Progenitor cell of endocrine pancreas (in vitro differentiated cells): ENCODE measurements at regions not wholly inside any gene's neighbourhood (a gene's known extent, or its start where the extent isn't known, plus 50 kb on each side); places are given as distances from the start of the nearest gene placed in this dataset.

Experiments
- DNase-seq: peaks from one replicate; pipeline ENCODE4 v3.0.0; 2021; ENCODE audit warnings: low spot score; ENCODE audit not compliant: unreplicated experiment
- H3K27ac Mint-ChIP-seq: 2 replicates; pipeline ENCODE4 v1.8.0; 2021; ENCODE audit warnings: mild to moderate bottlenecking, moderate library complexity, mixed read lengths
- H3K27me3 Mint-ChIP-seq: 2 replicates; pipeline ENCODE4 v1.8.0; 2021; ENCODE audit warnings: mixed read lengths
- H3K36me3 Mint-ChIP-seq: 2 replicates; pipeline ENCODE4 v1.8.0; 2022; ENCODE audit warnings: mixed read lengths; ENCODE audit not compliant: insufficient read depth
- H3K4me1 Mint-ChIP-seq: 2 replicates; pipeline ENCODE4 v1.8.0; 2021; ENCODE audit warnings: low read depth, mixed read lengths
- H3K4me3 Mint-ChIP-seq: 2 replicates; pipeline ENCODE4 v1.8.0; 2021; ENCODE audit warnings: low read depth, mild to moderate bottlenecking, moderate library complexity, mixed read lengths
- H3K9me3 Mint-ChIP-seq: 2 replicates; pipeline ENCODE4 v1.8.0; 2021; ENCODE audit warnings: low read depth, mixed read lengths
- TF ChIP-seq, protein P1 (sequence below): fragments of 200-600 bp; sonication (generic); IDR thresholded peaks from one replicate; pipeline ENCODE4 v1.5.0; 2021; ENCODE audit warnings: antibody characterized with exemption, mild to moderate bottlenecking; ENCODE audit not compliant: unreplicated experiment

DNA sequence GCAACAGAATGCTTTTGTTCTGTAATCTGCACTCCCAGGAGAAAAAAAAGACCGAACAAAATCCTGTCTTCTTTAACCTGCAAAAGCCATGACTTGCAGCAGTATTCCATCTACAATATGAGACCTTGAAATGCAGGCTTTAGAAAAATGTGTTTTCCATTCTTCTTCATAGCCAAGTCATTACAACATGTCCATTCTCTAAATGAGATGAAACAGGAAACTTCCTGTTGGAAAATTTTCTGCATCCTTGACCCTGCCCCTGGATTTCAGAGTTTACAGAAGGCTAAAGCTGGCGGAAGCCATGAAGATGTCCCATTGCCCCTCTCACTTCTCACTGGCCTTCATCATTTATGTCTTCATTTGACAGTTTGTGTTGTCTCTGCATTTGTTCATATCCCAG is 546.4 kb downstream of the TNS3 start:
- Mint-ChIP-seq H3K4me1 (peaks cover 5% of the 10 kb centered on the region), H3K27ac (no peak overlapping the region), H3K9me3 (no peaks in the 10 kb centered on the region)

GRCh38 chr7:47034180-47034579 is 547.7 kb downstream of the TNS3 start:
- Mint-ChIP-seq H3K36me3 (no peaks in the 10 kb centered on the region), H3K27me3 (no peaks in the 10 kb centered on the region), H3K9me3 (no peaks in the 10 kb centered on the region), H3K27ac (no peak overlapping the region), H3K4me3 (no peak overlapping the region), H3K4me1 (peaks cover under 1% of the 10 kb centered on the region)
- TF ChIP-seq, protein P1, sequence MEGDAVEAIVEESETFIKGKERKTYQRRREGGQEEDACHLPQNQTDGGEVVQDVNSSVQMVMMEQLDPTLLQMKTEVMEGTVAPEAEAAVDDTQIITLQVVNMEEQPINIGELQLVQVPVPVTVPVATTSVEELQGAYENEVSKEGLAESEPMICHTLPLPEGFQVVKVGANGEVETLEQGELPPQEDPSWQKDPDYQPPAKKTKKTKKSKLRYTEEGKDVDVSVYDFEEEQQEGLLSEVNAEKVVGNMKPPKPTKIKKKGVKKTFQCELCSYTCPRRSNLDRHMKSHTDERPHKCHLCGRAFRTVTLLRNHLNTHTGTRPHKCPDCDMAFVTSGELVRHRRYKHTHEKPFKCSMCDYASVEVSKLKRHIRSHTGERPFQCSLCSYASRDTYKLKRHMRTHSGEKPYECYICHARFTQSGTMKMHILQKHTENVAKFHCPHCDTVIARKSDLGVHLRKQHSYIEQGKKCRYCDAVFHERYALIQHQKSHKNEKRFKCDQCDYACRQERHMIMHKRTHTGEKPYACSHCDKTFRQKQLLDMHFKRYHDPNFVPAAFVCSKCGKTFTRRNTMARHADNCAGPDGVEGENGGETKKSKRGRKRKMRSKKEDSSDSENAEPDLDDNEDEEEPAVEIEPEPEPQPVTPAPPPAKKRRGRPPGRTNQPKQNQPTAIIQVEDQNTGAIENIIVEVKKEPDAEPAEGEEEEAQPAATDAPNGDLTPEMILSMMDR = no peak
- no peak for DNase-seq

More for the DNA sequence above, 546.4 kb downstream of the TNS3 start:
- TF ChIP-seq, protein P1 = no peak
- no peaks in the 10 kb centered on the region for H3K36me3 Mint-ChIP-seq
- H3K27me3 Mint-ChIP-seq = no peaks in the 10 kb centered on the region
- no peak for DNase-seq
- H3K4me3 Mint-ChIP-seq = no peak overlapping the region

DNA sequence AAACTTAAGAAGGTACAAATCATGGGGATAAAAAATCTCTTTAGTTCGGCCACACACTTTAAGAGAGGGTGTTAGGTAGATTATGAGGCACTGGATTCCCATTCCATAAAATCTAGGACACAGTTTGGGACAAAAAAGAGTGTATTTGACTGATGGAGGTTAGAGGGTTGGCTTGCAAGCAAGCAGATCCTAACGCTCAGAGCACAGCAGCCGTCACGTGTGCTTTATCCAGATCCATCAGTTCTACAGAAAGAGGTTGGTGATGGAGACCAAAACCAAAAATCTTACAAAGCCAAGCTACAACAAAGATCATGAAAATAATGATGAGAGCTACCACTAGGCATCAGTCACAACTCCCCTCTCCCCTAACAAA is 549.4 kb downstream of the TNS3 start:
- no peak for DNase-seq
- no peaks in the 10 kb centered on the region for H3K4me1 Mint-ChIP-seq
- TF ChIP-seq, protein P1 = no peak
- no peaks in the 10 kb centered on the region for H3K36me3 Mint-ChIP-seq
- no peak overlapping the region for H3K4me3 Mint-ChIP-seq
- H3K27me3 Mint-ChIP-seq = no peaks in the 10 kb centered on the region
- no peaks in the 10 kb centered on the region for H3K9me3 Mint-ChIP-seq
- no peak overlapping the region for H3K27ac Mint-ChIP-seq

DNA sequence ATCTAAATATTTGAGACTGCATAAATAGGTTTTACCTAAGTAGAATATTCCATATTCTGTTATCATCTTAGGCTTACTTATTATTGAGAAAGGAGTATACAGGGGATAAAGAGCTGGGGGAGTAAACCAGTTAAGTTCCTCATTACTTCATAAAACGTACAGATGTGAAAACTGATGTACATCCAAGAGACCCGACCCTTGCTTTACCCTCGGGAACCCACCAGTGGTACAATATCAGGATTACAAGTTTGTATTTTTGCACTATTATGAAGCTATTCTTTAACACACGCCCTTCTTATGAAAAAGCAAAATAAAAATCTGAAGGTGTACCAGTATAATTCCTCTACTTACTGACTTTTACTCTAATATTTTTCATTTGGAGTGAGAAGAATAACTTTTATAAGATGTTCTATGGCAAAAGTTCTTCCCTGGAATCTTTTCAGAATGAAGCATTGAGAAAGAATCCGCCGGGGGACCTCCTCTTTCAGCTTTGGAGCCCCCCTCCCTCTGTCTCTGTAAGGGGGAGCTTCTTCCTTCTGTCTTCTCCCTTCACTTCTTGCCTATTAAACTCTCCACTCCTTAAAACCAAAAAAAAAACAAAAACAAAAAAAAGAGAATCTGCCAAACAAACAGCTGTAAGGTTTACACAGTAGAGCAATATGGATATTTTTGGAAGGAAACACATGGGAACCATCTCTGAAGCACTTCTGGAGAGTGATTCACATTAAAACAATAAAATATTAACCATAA is 550.0 kb downstream of the TNS3 start:
- H3K4me1 Mint-ChIP-seq = no peaks in the 10 kb centered on the region
- no peak for DNase-seq
- no peak overlapping the region for H3K27ac Mint-ChIP-seq
- H3K4me3 Mint-ChIP-seq = no peak overlapping the region
- TF ChIP-seq, protein P1 = no peak
- no peaks in the 10 kb centered on the region for H3K27me3 Mint-ChIP-seq
- no peaks in the 10 kb centered on the region for H3K36me3 Mint-ChIP-seq
- H3K9me3 Mint-ChIP-seq = no peaks in the 10 kb centered on the region

DNA sequence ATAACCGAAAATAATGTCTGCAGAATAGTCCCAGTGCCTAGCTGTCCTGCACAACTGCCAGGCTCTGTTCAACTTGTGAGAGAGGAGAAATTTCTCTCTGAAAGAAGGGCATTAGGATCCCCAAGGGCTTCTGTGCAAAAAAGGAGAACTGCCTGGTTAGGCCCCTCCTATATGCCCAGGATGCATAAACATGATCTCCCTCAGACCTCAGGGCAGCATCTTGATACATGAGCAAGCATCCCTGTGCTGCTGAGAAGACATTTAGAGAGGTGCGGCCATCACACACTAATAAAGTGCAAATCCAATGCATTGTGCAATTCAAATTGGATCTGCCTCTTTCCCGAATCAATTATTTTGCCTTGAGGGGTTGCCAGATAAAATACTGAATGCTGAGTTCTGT is 553.6 kb downstream of the TNS3 start:
- DNase-seq = no peak
- Mint-ChIP-seq H3K27ac (no peak overlapping the region), H3K4me3 (no peak overlapping the region), H3K4me1 (no peaks in the 10 kb centered on the region), H3K9me3 (no peaks in the 10 kb centered on the region), H3K36me3 (no peaks in the 10 kb centered on the region), H3K27me3 (no peaks in the 10 kb centered on the region)
- TF ChIP-seq, protein P1 = no peak
